CD4-positive, alpha-beta T cell treated with Interleukin-21 for 1 hour (primary cell): ENCODE measurements at regions not wholly inside any gene's neighbourhood (a gene's known extent, or its start where the extent isn't known, plus 50 kb on each side); places are given as distances from the start of the nearest gene placed in this dataset.

Experiments used
- DNase-seq: peaks from one replicate; pipeline ENCODE4 v3.0.0-alpha.2; 2020

DNA sequence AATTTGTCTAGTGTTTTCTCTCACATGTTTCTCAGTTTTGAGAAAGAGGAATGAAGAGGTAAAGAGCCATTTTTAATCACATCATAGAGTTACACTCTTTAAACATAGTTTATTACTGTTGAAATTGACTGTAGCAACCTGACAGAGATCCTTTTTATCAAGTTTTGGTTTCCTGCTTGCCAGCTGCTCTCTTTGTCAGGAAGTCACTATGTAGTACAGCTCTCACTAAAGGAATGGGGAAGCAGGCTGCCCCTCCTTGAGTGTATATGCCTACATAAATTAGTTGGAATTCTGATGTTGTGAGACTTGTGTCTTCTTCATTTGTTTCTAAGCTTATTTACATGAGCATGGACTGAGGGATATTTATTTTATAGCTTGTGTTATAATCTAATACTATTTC, 1274.0 kb upstream of the CELF2 start:
- DNase-seq = no peak

DNA sequence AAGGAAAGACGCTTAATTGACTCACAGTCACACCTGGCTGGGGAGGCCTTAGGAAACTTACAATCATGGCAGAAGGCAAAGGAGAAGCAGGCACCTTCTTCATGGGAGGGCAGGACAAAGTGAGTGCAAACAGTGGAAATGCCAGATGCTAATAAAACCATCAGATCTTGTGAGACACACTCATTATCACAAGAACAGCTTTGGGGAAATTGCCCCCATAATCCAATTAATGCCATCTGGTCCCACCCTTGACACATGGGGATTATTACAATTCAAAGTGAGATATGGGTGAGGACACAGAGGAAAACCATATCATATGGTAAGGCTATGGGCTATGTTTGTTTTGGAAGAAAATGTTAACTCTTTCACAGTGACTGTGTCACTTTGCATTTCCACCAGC, 1272.5 kb upstream of the CELF2 start:
- DNase-seq = no peak

DNA sequence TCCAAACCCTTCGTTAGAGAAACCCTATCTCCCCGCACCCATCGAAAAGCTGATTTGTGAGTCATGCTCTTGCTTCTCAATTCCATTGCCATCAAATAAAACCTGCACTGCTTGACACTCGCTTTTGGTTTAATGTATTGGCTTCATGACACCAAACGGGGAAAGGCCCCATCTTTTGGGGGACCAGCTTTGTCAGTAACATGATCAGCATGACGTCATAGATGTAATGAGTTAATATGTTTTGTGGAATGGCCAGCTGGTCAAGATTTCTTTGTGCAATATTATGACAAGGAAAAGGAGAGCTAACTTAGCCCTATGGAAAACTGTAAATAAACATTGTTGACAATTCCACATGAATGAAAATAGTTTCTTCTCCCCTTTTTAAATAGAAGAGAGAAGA, 1260.5 kb upstream of the CELF2 start:
- no peak for DNase-seq

DNA sequence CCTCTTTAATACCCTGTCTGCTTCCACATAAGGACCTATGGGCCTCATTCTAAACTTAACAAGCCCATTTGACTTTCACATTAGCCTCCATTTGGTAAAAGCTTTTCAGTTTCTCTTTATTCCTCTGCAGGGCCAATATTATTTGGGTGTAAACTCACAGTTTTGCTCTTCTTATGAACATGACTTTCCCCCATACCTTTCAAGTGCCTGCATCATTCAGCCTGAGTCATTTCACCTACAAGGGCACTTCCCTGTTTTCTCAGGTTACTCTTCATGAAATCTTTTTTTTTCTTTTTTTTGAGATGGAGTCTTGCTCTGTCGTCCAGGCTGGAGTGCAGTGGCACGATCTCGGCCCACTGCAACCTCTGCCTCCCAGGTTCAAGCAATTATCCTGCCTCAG, 1258.1 kb upstream of the CELF2 start:
- DNase-seq = no peak

DNA sequence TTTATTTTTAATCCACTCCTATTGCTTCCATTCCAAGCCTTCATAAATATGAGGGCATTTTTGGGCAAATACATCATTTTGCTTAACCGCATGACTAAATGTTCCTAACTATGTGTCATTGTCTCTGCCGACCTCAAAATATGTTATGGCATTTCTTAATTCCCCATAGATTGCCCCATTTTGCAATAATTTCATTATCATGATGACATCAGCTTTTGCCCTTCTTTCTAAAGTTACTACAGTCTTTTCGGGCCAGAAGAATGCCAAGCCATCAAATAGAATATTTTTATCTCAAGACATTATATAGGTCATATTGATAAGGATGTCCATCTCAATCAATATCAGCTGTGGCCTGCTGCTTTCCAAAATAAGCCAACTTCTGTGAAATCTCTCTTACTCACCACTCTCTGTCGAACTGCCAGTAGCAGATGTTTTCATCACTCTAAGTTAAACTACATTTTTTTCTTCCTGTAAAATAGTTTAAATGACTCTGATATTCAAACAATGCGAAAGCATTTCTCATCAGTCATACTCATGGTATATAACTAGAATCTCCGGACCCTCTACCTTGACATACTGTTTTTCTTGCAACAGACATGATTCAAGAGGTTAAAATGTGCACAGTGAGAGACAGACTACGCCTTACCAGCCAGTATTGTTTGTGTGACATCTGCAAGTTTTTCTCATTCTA, 1254.6 kb upstream of the CELF2 start:
- no peak for DNase-seq

DNA sequence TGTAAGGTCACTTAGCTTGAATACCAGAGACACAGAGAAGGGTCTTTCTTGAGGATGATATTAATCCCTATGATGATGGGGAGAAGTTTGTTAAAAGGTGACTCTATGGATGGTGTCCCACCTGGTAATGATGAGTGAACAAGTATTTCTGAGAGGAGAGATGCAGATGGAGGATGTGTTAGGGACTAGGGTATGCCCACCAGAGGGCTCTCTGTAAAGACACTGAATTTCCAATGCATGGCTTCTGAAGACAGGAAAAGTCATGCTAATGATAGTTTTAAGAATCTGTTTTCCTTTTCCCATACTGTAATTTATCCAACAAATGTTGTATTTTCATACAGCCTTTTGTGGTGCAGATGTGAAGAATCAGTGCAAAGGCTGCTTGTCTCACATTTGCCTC, 1250.9 kb upstream of the CELF2 start:
- no peak for DNase-seq

DNA sequence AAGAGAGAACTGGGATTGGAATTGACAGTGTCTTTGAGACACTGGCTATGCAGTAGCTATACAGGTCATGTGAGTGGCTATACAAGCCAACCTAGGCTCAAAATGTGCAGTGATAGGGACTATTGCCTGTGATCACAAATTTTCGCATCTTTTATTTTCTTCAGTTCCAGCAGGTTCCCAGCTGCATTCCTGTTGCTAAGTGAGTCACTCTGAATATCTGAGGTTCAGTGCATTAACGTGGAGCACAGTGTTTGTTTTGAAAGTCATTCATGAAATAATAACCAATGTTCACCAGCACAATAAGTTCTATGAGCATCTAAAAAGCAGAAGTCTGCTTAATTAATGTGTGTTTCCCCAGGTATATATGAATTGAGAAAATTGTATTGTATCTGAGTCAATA, 1236.0 kb upstream of the CELF2 start:
- no peak for DNase-seq

DNA sequence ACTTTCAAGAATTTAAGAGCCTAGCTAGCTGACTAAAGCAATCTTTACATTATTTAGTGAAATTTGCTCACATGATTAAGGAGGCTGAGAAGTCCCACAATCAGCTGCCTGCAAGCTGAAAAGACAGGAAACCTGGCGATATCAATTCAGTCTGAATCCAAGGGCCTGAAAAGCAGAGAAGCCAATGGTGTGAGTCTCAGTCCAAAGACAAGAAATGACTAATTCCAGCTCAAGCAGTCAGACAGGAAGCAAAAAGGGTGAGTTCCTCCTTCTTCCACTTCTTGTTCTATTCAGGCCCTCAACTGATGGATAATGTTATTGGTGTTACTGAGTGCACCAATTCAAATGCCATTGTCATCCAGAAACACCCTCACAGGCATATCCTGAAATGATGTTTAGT, 1231.6 kb upstream of the CELF2 start:
- no peak for DNase-seq

DNA sequence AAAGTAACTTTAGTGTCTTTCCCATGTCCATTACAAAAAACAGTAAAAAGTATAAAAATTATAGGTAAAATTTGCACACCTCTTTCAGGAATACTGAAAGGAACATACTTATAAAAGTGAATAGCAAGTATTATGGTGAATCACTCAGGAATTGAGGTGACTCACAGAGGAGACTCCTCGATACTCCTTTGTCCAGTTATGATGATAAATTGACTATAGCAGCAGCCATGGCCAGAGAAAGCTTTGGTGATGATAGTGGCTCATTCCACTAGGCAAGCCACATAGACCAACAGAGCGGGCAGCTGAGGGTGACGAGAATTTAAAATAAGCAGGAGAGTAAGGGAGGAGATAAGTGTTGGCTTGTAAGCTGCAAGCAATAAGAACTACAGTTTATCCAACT, 1231.1 kb upstream of the CELF2 start:
- no peak for DNase-seq

DNA sequence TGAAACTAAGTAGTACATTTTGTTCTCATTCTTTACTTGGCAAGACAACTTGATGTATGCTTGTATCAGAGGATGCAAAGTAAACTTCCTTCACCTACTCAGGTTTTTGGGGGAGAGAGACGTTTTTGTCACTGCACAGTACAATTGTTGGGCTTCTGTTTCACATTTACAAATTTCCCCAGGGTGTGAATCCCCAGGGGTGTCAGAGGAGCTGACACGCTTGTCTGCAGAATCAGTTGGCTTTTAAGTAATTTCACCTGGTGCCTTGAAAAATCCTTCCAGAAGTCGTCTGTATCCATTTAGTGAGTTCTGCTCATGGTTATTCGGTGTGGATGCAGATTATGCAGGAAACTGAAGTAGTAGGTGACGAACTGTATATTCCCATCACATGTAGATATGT, 1227.7 kb upstream of the CELF2 start:
- no peak for DNase-seq

DNA sequence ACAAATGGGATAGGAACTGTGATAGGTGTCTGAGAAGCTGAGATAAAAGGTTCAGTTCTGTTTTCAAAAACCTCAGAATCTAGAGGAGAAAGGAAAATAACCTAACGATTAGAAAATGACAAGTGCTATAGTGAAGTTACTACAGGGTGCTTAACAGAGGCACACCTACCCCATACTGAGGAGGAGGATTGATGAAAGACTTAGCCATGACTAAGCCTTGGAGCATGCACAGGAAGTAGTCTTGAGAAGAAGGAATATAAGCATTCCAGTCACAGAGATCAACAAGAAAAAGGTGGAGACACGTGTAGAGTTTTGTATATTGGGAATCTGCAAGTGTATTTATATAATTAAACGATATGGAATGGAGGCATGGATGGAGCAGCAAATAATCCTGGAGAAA, 1225.5 kb upstream of the CELF2 start:
- no peak for DNase-seq

DNA sequence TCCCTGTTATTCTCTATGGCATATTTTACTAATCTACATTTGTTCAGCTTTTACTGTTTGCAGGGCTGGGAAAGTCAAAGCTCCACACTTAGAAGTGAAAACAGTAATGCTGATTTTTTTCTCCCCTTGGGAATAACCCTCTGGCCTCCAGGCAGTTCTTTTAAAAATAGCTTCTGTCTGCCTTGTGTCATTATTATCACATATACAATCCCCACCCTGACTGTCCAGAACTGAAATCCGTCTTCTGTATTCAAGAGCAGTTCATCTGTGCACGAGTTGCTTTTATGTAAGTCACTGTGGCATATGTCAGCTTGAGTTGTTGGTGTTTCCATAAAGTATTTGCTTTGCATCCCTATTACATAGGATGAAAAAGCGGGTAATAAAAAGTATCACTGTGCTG, 1221.1 kb upstream of the CELF2 start:
- no peak for DNase-seq

DNA sequence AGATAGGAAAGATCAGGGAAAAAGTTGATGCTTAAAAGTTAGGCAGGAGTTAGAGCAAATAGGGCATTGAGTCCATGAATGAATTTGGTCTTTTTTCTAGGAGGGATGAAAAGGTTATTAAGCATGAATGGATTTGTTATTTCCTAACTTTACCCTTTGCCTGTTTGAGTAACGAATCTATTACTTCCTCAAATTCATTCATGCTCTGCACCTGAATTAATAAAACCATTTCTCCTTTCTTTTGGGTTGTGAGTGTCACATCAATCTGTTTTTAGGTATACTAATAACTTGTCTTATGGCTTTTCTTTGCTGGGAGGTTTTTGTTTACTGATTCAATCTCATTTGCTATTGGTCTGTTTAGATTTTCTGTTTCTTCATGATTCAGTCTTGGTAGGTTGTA, 1217.7 kb upstream of the CELF2 start:
- no peak for DNase-seq

DNA sequence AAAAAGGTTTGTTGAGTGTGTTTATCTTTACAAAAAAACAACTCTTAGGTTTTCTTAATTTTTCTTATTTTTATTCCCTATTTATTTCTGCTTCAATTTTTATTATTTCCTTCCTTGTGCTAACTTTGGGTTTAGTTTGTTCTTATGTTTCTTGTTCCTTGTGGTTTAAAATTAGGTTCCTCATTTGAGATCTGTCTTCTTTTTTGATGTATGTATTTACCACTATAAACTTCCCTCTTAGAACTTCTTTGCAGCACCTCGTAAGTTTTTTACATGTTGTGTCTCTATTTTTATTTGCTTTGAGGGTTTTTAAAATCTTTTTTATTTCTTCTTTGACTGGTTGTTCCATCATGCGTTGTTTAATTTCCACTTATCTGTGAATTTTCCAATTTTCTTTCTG, 1217.1 kb upstream of the CELF2 start:
- DNase-seq = no peak

DNA sequence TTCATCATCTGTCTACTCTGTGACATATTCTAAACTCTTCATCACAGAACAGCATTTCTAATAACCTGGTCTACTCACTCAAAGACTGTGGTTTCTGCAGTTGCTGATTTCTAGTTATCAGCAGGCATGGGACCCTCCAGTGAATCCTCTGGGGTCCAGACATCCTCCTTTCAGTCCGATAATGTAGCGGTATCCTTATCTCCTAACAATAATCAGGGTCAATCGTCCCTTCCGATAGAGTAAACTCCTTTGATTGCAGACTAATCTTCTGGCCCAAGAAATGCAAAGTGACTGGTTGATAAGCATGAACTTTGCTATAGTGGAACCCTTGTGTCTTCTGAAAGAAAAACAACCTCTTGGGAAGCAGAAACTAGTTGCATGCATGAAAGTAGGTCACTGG, 1209.8 kb upstream of the CELF2 start:
- DNase-seq = no peak

DNA sequence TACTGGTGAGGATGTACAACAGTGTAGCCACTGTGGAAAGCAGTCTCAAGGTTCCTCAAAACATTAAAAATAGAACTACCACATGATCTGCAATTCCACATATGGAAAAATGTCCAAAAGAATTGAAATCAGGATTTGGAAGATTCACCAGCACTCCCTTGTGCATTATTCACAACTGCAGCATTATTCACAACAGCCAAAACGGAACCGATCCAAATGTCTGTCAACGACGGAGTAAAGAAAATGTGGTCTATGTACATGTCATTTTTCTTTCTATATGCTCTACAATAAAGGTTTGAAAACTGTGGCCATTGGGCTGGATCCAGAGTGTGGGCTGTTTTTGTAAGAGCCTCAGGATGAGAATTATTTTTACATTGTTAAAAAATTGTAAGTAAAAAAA, 1206.1 kb upstream of the CELF2 start:
- DNase-seq = no peak

DNA sequence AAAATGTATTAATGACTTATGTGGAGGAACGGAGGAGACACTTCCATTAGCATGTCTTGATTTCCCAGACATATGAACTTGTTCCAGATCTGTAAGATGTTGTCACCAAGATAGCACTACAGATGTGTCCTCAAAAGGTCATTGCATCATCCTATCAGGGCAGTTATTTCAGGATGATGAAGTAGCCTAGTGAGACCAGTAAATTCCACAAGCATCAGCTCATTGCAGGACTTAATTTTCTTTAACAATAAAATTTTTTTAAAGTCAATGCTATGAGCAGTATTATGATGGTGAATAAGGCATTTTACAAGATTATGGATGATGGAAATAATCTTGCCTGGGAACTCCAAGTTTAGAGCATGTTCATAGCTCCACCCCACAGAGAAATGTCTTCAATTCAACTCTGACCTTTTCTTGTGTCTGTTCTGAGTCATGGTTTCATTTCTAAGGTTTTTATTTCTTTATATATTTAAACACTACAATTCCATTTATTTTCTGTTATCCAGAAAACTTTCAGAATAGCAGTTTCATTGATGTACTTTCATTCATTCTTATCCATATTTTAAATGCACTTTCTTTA, 1203.3 kb upstream of the CELF2 start:
- DNase-seq = no peak

DNA sequence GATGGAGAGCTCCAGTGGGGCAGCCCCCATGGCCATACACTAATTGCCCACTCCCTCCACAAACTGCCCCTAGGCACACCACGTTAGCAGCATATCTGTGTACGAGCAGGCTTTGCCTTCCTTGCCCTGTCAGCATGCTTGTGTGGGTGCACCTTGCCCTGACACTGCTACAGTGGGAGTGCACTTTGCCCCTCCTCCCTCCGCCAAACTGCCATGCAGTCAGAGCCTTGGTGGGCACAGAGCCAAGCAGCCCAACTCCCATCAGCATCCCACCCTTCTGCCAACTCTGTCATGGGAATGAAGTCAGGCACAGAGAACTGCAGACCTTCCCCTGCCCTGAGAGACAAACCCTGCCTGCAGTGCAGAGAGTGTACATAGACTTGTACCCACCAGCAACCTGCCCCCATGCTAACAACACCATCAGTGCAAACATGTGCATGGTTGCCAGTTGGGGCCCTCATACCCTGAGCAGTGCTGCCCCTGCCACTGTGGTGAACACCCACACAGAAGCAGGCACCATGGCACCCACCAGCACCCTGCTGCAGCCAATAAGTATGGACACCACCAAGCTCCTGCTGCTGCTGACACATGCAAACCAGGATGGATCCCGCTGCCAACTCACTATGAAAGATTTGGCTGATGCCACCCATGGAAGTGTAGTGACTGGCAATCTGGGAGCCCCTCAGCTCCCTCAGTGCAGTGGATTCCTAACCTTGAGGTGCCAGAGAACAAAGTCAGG, 1197.7 kb upstream of the CELF2 start:
- DNase-seq = no peak

DNA sequence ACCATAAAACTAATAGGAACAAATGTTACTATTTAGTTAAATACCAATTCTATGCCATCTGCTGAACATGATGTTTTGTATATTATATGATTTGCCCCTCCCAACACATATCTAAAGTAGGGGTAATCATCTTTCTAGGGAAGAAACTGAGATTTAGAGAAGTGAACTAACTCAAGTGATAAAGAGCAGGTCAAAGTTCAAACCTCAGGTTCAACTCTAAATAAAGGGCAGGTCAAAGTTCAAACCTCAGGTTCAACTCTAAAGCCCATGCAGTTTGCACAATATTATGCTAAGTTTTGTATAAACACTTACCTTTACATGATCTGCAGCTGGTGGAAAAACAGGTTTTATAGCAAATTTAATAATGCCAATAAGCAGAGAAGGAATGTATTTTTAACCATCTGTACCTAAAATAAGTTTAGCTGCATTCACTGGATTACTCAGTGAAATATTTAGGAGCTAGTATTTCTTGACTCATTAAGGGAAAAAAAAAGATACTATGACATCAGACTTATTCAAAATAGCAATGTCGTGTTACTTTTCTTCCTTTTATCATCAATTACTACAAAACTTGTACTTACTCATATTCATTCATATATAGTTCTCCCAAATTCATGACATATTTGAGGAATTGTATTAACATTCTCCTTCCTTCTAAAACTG, 1194.3 kb upstream of the CELF2 start:
- DNase-seq = no peak

DNA sequence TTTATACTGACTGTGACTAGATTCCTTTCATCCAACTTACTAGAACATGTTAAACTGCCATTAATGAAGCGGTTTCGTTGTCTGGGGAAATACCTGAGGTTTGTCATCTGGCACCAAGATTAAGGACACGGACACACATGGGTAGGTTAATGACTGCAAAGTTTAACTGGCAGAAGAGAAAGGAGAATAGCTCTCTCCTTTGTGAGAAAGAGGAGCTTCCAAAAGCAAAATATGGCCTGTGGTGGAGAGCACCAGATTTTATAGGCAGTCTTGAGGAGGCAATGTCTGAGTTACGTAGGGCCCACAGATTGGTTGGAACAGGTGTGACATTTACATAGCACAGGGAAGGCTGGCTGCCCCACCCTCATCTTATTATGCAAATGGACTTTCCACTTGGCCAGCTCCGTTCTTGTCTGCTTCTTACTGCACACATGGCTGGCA, 1193.0 kb upstream of the CELF2 start:
- DNase-seq = no peak

DNA sequence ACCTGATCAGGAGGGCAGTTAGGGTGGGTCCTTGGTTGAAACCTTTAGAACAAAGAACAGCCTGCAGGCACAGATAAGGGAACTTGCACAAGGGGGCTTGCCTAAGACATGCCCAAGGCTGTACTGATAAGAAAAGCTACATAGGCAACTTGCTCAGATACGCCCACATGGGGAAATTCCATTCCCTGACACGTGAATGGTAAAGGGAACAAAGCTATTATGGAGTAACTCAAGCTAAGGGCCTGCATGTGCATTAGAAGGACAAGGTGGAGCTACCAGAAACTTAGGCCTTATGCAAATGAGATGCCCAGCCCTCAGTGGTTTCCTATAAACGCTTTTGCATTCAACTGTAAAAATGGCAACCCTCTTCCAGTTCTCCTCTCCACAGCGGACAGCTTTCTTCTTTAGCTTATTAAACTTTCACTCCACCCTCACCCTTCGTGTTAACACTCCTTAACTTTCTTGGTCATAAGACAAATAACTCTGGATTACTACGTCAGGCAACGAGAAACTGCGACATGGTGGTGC, 1192.1 kb upstream of the CELF2 start:
- no peak for DNase-seq

DNA sequence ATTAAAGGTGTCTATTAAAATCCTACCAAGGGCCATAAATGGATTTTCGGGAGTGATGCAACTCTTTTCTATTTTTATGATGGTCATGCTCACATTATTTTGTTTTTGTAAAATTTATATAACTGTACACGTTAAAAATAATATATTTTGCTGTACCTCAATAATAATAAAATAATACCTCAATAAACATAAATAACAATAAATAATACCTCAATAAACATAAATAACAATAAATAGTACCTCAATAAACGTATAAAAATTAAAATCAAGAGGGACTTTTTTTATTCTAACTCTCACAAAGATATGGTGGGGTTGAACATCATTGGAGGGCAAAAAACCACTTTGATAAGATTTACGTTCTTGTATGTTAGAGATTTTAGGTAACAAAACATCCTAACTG, 1189.6 kb upstream of the CELF2 start:
- no peak for DNase-seq

DNA sequence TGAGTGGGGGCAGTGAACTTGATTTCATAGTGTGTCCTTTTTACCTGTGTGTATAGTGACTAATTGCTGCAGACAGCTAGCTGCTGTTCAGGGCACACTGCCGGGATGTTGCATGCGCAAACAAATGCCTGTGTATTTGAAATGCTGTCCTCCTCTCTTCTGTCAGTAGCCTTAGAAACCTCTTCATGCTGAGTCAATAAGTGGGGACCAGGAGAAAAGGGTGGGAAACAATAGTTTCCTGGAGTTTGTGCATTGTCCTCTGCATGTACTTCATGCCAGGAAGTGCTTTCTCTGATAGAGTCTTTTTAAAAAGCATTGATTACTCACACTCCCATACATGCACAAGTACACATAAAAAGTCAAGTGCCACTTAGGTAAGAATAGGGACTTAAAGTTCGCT, 1183.7 kb upstream of the CELF2 start:
- no peak for DNase-seq

DNA sequence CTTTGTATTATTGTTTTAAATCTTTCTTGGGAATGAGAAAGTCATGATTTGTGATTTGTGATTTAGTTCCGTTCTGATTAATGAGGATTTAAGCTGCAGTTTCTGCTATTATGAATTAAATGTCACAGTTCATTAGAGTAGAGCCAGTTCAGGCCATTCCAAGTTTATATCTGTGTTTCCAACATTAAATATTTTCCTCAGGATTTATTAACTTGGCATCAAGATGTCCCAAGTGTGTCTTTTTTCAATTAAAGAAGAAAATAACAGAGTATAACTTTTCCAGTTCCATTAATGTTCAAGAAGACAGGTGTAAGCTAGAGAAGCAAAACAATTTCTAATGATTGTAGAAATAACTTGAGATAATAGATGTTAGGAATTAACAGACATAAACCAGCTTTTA, 1183.2 kb upstream of the CELF2 start:
- DNase-seq = no peak
